Thyroid gland (tissue), 4 donors: ENCODE measurements at regions not wholly inside any gene's neighbourhood (a gene's known extent, or its start where the extent isn't known, plus 50 kb on each side); places are given as distances from the start of the nearest gene placed in this dataset.

Experiments
- CTCF ChIP-seq, 6 experiments: fragments of 200-600 bp in 3 of 6; fragments of 450-650 bp in 3 of 6; sonication (generic) in 3 of 6; IDR thresholded peaks; one replicate each; pipeline ENCODE4 v1.5.1; 2016 to 2019; ENCODE audit warnings: antibody characterized with exemption in 6 of 6, mild to moderate bottlenecking in 2 of 6, inconsistent platforms in 1 of 6, moderate library complexity in 1 of 6
- POLR2A ChIP-seq, 2 donors: fragments of 450-650 bp; IDR thresholded peaks; one replicate each; pipeline ENCODE4 v1.6.1; 2017; ENCODE audit warnings: antibody characterized with exemption in 2 of 2, mild to moderate bottlenecking in 2 of 2, moderate library complexity in 1 of 2

DNA sequence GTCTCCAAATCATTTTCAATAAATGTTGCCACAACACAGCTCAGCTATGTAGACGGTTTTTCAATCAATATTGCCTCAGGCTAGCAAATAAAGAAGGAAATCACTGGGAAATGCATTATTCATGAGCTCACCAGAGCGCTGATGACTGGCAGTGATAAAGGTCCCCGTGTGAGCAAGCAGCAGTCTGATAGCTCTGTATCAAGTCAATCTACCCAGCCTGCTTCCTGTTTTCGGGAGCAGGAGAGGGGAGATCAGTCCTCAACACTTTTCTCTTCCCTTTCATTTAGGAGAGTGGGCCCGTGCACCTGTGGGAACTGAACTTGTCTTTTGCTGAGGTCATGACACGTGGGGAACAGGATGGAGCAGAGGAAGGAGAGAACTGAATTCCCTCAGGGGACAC, 253.9 kb upstream of the SIX2 start:
- TF ChIP-seq CTCF (IDR thresholded peaks at IDR 0.05) = no peak
- TF ChIP-seq POLR2A (IDR thresholded peaks at IDR 0.05) = no peak
